GM19438 (cell line): ENCODE measurements at regions not wholly inside any gene's neighbourhood (a gene's known extent, or its start where the extent isn't known, plus 50 kb on each side); places are given as distances from the start of the nearest gene placed in this dataset.
"Not testable (repeated sequence)": the region's sequence is repeated elsewhere in the genome, so short reads cannot be mapped to it uniquely, and the experiment has no call there.

Experiments
- ATAC-seq: cut with Tn5 transposase; IDR thresholded peaks from one replicate; pipeline ENCODE4 v1.9.1; 2021; ENCODE audit warnings: low read depth; ENCODE audit not compliant: unreplicated experiment

- ATAC-seq, result no peak
These were observed 129.2 kb upstream of the NRBF2 start for GRCh38 chr10:63003816-63004453.

- no peak for ATAC-seq
These were observed 136.2 kb upstream of the NRBF2 start for GRCh38 chr10:62996925-62997324.

- no peak for ATAC-seq
These were observed 136.6 kb upstream of the NRBF2 start for GRCh38 chr10:62996516-62996915.

DNA sequence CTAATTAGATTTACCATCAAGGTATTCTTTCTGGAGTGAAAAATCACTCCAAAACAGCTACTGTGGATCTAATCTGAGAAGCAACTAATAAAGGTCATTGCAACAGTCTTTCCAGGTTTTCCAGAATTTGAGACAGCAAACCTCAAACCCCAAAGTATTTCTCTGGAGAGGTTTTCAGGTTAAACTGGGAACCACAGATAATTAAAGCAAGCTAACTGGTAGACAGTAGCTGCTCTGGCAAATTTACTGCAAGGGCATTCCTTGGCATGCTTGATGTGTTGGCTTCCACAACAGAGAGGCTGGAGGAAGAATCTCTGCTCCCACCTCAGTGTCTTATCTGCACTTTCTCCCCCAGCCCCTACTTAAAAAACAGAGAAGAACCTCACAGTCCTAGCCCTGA is 140.0 kb upstream of the NRBF2 start:
- no peak for ATAC-seq

DNA sequence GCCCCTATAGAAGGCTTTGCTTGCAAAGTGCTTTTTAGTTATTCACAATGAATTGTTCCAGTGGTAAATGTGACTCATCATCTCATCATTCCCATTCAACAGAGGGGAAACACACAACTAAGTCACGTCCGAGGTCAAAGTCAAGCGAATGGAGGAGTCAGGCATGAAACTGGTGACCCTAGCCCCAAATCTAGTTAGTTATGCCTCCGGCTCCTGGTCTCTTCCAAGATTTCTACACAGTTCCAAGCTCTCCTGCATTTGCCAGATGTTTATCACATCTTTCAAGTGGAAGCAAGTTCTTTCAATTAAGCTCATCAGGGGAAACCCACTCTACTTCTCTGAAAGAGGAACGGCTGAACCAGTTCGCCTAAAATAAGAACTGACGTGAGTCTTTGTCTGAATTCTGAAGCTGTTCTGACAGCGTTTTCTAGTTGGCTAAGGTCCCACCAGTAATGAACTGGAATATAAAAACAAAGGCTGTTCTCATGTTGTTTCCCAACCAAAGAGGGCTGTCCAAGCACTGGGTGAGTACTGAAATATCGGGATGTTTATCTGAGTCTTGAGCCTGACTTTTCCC is 140.9 kb upstream of the NRBF2 start:
- no peak for ATAC-seq

DNA sequence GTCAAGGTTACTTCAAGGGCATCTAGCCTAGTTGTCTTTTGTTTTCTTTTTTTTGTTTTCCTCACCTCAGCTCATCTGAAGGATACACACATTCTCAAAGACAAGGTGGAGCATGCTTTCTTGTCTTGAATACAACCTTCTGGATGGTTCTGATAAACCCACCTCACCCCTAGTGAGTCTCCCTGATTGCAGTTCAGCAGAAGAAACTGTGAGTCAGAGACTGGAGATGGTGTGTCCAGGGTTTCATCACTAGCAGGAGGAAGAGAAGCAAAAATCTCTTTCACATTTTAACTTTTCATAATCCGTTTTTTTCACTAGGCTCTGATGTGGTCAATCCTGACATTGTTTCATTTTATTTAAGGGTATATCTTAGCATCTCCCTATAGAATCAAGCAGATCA is 143.0 kb upstream of the NRBF2 start:
- ATAC-seq, result no peak

DNA sequence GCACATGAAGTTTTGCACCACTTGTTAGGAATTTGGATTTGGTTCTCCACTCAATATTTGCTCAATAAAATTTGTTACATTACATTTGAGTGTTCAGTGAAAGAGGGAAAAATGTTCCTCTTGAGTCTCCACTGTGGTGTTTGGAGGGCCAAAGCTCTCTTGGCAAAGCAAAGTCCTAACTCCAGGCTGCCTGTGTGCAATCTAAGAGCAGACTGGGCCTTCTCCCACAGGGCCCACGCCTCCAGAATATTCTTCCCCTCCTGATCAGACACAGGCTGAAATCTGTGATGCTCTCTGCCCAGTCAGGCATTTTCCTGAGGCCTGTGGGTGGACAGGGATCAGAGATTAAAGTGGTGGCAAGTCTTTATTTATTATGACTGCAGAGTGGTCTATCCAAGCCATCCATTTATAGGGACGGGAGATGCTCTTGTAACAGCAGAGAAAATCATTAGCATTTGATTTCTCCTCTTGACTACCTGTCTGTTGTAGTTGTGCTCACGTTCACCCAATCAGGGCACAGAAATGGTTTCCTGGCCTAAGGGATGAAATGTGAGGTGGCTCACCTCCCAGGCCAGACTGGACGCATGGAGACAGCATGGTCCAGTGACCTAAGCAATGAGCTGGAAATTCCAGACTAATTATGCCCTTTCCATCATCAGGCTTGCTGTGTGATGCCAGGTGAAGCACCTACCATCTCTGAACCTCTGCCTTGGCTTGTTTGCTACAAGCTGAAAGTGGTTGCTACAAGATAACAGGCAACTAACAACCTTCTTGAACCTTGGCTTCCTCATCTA is 147.1 kb upstream of the NRBF2 start:
- no peak for ATAC-seq

GRCh38 chr10:62981096-62981495 is 152.0 kb upstream of the NRBF2 start:
- no peak for ATAC-seq

DNA sequence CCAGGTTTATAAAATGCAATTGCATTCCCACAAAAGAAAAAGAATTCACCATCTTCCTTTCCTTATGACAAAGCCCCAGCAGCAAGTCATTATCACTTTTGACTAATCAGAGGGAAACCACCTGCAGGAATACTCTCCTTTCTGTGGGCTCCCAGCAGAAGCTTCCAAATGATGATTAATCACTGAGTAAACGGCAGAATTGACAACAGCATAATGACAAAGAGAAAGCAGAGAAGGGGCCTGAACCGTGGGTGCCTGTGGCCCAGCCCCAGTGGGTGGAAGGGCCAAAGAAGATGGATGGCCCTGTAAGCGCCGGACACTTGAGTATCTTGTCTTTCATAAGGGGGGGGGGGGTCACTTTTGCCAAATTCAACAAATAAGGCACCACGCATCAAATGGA is 152.4 kb upstream of the NRBF2 start:
- no peak for ATAC-seq

DNA sequence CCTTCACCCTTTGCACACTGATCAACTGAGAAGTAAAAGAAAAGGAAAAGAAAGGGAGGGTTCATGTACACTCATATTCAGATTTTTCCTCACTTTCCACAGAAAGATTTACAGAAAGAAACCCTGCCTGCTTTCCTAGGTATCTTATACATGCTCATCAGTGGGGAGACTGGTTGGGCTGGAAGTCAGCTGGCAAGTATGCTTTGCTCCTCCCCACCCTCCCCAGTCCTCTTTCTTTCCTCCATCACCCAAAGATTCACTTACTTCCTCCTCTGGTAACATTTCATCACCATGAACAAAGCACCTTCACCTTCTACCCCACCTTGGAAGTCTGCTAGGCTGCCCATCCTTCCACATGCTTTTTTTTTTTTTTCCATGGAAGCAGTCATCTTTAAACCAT is 153.2 kb upstream of the NRBF2 start:
- ATAC-seq, result no peak

DNA sequence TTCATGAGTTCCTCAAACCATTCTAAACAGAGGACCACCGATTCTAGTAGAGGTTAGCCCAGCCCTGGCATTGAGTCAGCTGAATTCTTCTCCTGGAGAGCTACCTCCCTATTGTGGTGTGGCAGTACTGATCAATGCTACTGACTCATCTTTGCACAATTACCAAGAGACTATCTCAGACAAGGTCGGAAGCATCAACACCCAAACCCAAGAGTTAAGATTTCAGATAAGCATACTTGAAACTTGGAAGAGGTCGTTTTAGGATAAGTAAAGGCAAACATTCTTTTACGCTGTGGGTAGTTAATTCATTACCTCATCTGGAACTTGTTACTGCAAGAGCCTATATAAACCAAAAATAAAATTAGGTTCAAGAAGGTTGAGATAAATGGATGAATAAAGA is 154.6 kb upstream of the NRBF2 start:
- ATAC-seq, result no peak

DNA sequence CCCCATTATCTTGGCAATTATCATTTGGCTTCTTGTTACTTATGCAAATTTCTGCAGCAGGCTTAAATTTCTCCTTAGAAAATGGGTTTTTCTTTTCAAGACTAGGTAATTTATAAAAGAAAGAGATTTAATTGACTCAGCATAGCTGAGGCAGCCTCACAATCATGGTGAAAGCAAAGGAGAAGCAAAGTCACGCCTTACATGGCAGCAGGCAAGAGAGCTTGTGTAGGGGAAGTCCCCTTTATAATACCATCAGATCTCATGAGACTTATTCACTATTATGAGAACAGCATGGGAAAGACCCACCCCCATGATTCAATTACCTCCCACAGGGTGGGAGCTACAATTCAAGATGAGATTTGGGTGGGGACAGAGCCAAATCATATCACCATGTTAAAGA is 158.3 kb upstream of the NRBF2 start:
- ATAC-seq, result not testable (repeated sequence)

- ATAC-seq, result no peak
These were observed 155.9 kb upstream of the EGR2 start for GRCh38 chr10:62972103-62972502.

DNA sequence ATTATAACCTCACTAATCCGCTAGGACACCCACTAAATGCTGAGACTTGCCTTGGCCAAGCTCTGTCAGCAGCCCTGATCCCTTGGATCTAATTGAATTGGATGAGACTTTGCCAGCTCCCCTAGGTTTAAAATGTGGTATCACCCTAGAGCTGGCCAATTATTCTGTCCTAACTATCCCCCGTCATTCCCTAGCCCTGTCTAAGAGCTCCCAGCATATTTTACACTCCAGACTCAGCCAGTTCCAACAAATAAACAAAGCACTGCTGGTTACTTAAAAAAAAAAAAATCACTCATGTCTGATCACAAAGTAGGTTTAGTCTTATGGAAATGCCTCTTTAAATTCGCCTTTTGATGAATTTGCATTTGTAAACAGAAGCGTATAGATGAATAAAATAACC is 147.9 kb upstream of the EGR2 start:
- no peak for ATAC-seq

- ATAC-seq, result no peak
These were observed 145.9 kb upstream of the EGR2 start for GRCh38 chr10:62961951-62962523.

DNA sequence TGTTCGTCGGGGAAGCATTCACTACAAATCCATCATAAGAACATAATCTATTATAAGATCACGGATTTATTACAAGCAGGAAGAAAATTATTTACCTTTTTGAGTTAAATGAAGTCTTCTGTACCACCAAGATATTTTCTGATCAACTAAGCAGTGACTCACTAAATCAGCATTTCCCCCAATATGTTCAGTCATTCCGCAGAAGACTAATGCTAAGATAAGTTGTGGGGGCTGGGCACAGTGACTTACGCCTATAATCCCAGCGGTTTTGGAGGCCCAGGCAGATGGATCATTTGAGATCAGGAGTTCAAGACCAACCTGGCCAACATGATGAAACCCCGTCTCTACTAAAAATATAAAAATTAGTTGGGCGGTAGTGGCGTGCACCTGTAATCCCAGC is 144.2 kb upstream of the EGR2 start:
- ATAC-seq, result no peak

- no peak for ATAC-seq
These were observed 143.4 kb upstream of the EGR2 start for GRCh38 chr10:62959553-62959952.

DNA sequence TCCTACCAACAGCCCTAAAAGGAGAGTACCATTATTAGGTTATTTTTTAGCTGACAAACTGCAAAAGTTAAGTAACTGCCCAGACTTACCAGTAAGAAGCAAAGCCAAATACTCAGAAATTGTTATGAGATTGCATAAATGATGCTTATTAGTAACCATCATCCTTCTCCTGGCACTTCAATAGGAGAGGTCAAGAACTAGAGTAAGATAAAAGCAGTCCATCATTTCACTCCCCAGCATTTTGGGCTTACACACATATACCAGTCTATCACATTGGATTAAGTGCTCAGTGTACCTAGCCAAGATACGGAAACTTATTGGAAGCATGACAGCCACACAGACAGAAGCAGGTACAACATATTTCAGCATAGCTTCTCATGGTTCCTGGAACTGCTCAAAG is 142.8 kb upstream of the EGR2 start:
- no peak for ATAC-seq

GRCh38 chr10:62946278-62946677 is 130.1 kb upstream of the EGR2 start:
- no peak for ATAC-seq

GRCh38 chr10:62939698-62940097 is 123.5 kb upstream of the EGR2 start:
- ATAC-seq, result no peak

DNA sequence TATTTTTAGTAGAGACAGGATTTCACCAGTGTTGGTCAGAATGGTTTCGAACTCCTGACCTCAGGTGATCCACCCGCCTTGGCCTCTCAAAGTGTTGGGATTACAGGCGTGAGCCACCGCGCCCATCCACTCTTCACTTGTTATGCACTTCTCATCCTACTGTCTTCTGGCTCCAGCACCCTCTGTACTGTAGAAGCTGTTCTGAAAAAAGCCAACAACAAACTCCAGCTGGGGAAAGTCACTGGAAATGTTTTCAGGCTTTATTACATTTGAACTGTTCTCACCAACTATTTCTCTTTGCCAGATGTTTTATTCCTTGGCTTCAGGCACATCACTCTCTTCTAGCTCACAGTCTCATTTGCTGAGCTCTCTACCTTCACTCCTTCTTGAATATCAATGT is 122.5 kb upstream of the EGR2 start:
- no peak for ATAC-seq

DNA sequence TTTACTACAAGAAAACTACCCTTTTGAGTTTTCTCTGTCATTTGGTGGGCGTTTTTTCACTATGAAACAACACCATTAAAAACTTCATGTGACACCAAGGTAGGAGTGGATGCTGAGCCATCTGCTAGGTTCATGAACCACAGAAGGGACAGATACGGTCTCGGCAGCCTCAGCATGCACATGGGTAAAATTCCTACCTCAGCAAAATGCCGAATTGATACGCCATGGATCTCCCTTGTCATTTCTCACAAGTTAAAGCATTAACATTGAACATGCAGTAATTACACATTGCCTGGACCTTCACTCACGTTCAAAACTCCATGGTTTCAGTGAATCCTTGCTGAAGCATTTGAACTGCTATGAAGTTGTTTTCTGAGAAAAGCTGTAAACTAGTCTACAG is 121.5 kb upstream of the EGR2 start:
- no peak for ATAC-seq
